SH-SY5Y (cell line): ENCODE measurements at regions not wholly inside any gene's neighbourhood (a gene's known extent, or its start where the extent isn't known, plus 50 kb on each side); places are given as distances from the start of the nearest gene placed in this dataset.

Experiments
- GATA2 ChIP-seq: IDR thresholded peaks from 2 replicates; pipeline ENCODE4 v1.6.1; 2011; ENCODE audit warnings: mild to moderate bottlenecking, low read depth, low read length
- GATA3 ChIP-seq: IDR thresholded peaks from 2 replicates; pipeline ENCODE4 v1.6.1; 2011; ENCODE audit warnings: low read depth, mild to moderate bottlenecking, low read length, moderate library complexity

DNA sequence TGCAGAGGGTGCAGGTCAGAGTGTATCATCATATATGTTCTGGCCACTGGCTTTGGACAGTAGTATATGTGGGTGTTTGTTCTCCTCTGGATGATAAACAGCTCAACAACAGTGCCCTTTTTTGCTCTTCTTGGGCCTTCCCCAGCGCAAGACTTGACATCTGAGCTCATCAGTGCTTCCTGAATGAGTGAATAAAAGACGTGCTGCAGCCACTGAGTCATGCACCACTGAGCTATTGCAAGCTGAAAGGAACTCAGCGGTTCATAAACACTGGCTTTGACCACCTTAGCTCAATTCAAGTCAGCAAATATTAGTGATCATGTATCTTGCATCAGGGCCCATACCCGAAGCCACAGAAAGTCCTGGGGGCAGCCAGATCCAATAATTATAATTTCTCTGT lies 105.3 kb upstream of the KCNG1 start:
- TF ChIP-seq GATA2 (no peak), GATA3 (no peak)
